ENCODE measurements at regions not wholly inside any gene's neighbourhood (a gene's known extent, or its start where the extent isn't known, plus 50 kb on each side); places are given as distances from the start of the nearest gene placed in this dataset.

DNA sequence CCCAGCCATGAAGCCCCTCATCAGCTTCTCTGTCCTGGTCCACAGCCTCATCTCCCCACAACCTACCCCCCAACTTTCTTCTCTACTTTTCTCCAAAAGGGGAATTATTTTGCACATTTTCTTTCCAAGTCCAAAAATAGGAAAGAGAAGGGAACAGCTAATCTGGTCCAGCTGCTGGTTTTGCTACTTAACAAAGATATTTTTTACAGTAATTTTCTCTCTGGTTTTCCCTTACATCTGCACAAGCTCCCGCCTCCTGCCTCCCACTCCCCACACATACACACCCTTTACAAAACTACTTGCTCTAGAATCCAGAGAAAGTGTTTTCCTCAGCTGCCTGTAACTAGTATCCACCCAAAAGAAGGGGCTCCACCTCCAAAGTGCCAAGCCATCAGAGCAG, 177.2 kb downstream of the POLR2M start:
- Histone ChIP-seq H3K23ac (ENCODE audit: insufficient read length, low read depth, low read length) (no peak overlapping the region), H2BK120ac (ENCODE audit: low read depth, low read length, poor library complexity, severe bottlenecking) (no peak overlapping the region), H2BK20ac (ENCODE audit: low read depth, low read length, poor library complexity, severe bottlenecking) (no peak overlapping the region), H2BK12ac (ENCODE audit: insufficient read length, low read depth, low read length) (no peak overlapping the region), H3K9me3 (ENCODE audit: control insufficient read depth, low read depth, low read length) (no peaks in the 10 kb centered on the region), H2AK5ac (ENCODE audit: insufficient read length, low read length) (no peak overlapping the region), H3K4me2 (ENCODE audit: insufficient read depth, insufficient read length, low read length) (no peak overlapping the region), H2BK15ac (ENCODE audit: low read depth, low read length) (no peak overlapping the region), H3K18ac (ENCODE audit: insufficient read length, low read depth, low read length) (no peak overlapping the region), H3T11ph (ENCODE audit: low read length) (no peak overlapping the region), H3K9ac (ENCODE audit: extremely low read depth, insufficient read length, low read length) (no peak overlapping the region), H3K79me1 (ENCODE audit: insufficient read depth, low read depth, low read length, poor library complexity, severe bottlenecking) (no peaks in the 10 kb centered on the region), H4K91ac (ENCODE audit: insufficient read length, low read depth, low read length) (no peak overlapping the region), H3K56ac (ENCODE audit: insufficient read length, low read depth, low read length) (no peak overlapping the region), H3K27ac (ENCODE audit: insufficient read length, low read depth, low read length) (no peak overlapping the region), H3K4ac (ENCODE audit: low read depth, low read length) (no peak overlapping the region), H2BK5ac (ENCODE audit: insufficient read length, low read length) (no peak overlapping the region), H3K4me1 (ENCODE audit: insufficient read depth, low read length) (no peaks in the 10 kb centered on the region), H2AFZ (ENCODE audit: low read length) (no peak overlapping the region), H4K5ac (ENCODE audit: insufficient read length, low read depth, low read length) (no peak overlapping the region), H3K14ac (ENCODE audit: insufficient read depth, low read length) (no peak overlapping the region), H4K20me1 (ENCODE audit: control insufficient read depth, insufficient read depth, insufficient read length) (no peaks in the 10 kb centered on the region), H3K23me2 (ENCODE audit: insufficient read length, low read depth, low read length, poor library complexity, severe bottlenecking) (no peaks in the 10 kb centered on the region), H4K8ac (replicated peaks; ENCODE audit: insufficient read length, low read depth, low read length) (no peak overlapping the region), H3K79me2 (ENCODE audit: insufficient read depth, low read length) (no peaks in the 10 kb centered on the region), H3K27me3 (ENCODE audit: insufficient read depth, low read length) (no peaks in the 10 kb centered on the region)
- Mint-ChIP-seq H3K4me1 (no peaks in the 10 kb centered on the region), H3K9me3 (no peaks in the 10 kb centered on the region), H3K36me3 (ENCODE audit: insufficient read depth in 1 of 3, low read depth in 3 of 3) (no peaks in the 10 kb centered on the region), H3K4me3 (no peak overlapping the region; a peak in 1 of 5 replicates), H3K27ac (peak overlapping the region in 1 of 3 experiments; percentile 86; a peak in 1 of 7 replicates), H3K27me3 (ENCODE audit: low read depth) (peaks cover 5% of the 10 kb centered on the region)
- TF ChIP-seq, protein P1, sequence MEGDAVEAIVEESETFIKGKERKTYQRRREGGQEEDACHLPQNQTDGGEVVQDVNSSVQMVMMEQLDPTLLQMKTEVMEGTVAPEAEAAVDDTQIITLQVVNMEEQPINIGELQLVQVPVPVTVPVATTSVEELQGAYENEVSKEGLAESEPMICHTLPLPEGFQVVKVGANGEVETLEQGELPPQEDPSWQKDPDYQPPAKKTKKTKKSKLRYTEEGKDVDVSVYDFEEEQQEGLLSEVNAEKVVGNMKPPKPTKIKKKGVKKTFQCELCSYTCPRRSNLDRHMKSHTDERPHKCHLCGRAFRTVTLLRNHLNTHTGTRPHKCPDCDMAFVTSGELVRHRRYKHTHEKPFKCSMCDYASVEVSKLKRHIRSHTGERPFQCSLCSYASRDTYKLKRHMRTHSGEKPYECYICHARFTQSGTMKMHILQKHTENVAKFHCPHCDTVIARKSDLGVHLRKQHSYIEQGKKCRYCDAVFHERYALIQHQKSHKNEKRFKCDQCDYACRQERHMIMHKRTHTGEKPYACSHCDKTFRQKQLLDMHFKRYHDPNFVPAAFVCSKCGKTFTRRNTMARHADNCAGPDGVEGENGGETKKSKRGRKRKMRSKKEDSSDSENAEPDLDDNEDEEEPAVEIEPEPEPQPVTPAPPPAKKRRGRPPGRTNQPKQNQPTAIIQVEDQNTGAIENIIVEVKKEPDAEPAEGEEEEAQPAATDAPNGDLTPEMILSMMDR (conservative IDR thresholded peaks at IDR 0.05): no peak
- no CpG with 5 or more reads among the region's 1 CpG for WGBS (ENCODE audit: extremely low coverage, insufficient read length, low lambda C conversion rate)
- DNase-seq: no peak
